MM.1S (cell line): ENCODE measurements at regions not wholly inside any gene's neighbourhood (a gene's known extent, or its start where the extent isn't known, plus 50 kb on each side); places are given as distances from the start of the nearest gene placed in this dataset.

Source experiments
- DNase-seq: peaks from one replicate; pipeline ENCODE4 v3.0.0-alpha.2; 2015
- H2AFZ ChIP-seq: fragments of 300-600 bp; sonication (generic); 2 replicates; pipeline ENCODE4 v1.6.0; 2016; ENCODE audit warnings: antibody characterized with exemption, low read length
- H3F3A ChIP-seq: fragments of 300-600 bp; sonication (generic); 2 replicates; pipeline ENCODE4 v1.6.1; 2016; ENCODE audit warnings: mild to moderate bottlenecking, antibody characterized with exemption, low read length, moderate library complexity, mixed read lengths; ENCODE audit not compliant: insufficient read depth
- H3K27ac ChIP-seq: fragments of 300-600 bp; sonication (generic); 2 replicates; pipeline ENCODE4 v1.5.1; 2016; ENCODE audit warnings: mild to moderate bottlenecking, low read length
- H3K27me3 ChIP-seq: fragments of 300-600 bp; sonication (generic); replicated peaks from 2 replicates; pipeline ENCODE4 v1.6.0; 2016; ENCODE audit warnings: low read length; ENCODE audit not compliant: insufficient read depth
- H3K36me3 ChIP-seq: fragments of 300-600 bp; sonication (generic); replicated peaks from 2 replicates; pipeline ENCODE4 v1.6.1; 2016; ENCODE audit warnings: mild to moderate bottlenecking, low read length, mixed read lengths; ENCODE audit not compliant: insufficient read depth
- H3K4me1 ChIP-seq: fragments of 300-600 bp; sonication (generic); 2 replicates; pipeline ENCODE4 v1.6.1; 2016; ENCODE audit warnings: low read length, mixed read lengths
- H3K4me2 ChIP-seq: fragments of 300-600 bp; sonication (generic); 2 replicates; pipeline ENCODE4 v1.6.0; 2016; ENCODE audit warnings: low read depth, low read length
- H3K4me3 ChIP-seq: fragments of 300-600 bp; sonication (generic); 2 replicates; pipeline ENCODE4 v1.5.1; 2016; ENCODE audit warnings: low read length, mixed read lengths
- H3K79me2 ChIP-seq: fragments of 300-600 bp; sonication (generic); 2 replicates; pipeline ENCODE4 v1.6.1; 2016; ENCODE audit warnings: mixed run types, low read length, mixed read lengths
- H3K9ac ChIP-seq: fragments of 300-600 bp; sonication (generic); 2 replicates; pipeline ENCODE4 v1.6.1; 2016; ENCODE audit warnings: low read length, mixed read lengths
- H3K9me2 ChIP-seq: fragments of 300-600 bp; sonication (generic); replicated peaks from 2 replicates; pipeline ENCODE4 v1.6.1; 2016; ENCODE audit warnings: mild to moderate bottlenecking, low read length, mixed read lengths; ENCODE audit not compliant: insufficient read depth
- H3K9me3 ChIP-seq: fragments of 300-600 bp; sonication (generic); replicated peaks from 2 replicates; pipeline ENCODE4 v1.6.1; 2016; ENCODE audit warnings: mild to moderate bottlenecking, low read length, mixed read lengths; ENCODE audit not compliant: insufficient read depth
- H4K20me1 ChIP-seq: fragments of 300-600 bp; sonication (generic); 2 replicates; pipeline ENCODE4 v1.6.1; 2016; ENCODE audit warnings: mild to moderate bottlenecking, low read length, moderate library complexity, mixed read lengths; ENCODE audit not compliant: insufficient read depth
- CTCF ChIP-seq: fragments of 300-600 bp; sonication (generic); IDR thresholded peaks from 2 replicates; pipeline ENCODE4 v1.5.1; 2016; ENCODE audit warnings: antibody characterized with exemption, low read length, mixed read lengths
- EZH2 ChIP-seq: fragments of 300-600 bp; sonication (generic); optimal IDR thresholded peaks from 2 replicates; pipeline ENCODE3; 2017; ENCODE audit warnings: low read depth, mild to moderate bottlenecking, antibody characterized with exemption, low read length, mixed read lengths
- EZH2phosphoT487 ChIP-seq: fragments of 300-600 bp; sonication (generic); IDR thresholded peaks from 2 replicates; pipeline ENCODE4 v1.6.1; 2018; ENCODE audit warnings: antibody characterized with exemption, low read length

GRCh38 chr9:96152550-96152949 is 149.4 kb downstream of the HSD17B3 start:
- TF ChIP-seq CTCF (no peak), EZH2phosphoT487 (no peak), EZH2 (no peak)
- Histone ChIP-seq H3K9me2 (no peaks in the 10 kb centered on the region), H3K4me2 (no peak overlapping the region), H2AFZ (no peak overlapping the region), H3K9me3 (no peaks in the 10 kb centered on the region), H3F3A (peaks cover 26% of the 10 kb centered on the region), H3K9ac (no peak overlapping the region), H3K79me2 (no peaks in the 10 kb centered on the region), H3K27me3 (no peaks in the 10 kb centered on the region), H4K20me1 (no peaks in the 10 kb centered on the region), H3K4me1 (peaks cover 27% of the 10 kb centered on the region), H3K4me3 (no peak overlapping the region), H3K27ac (no peak overlapping the region), H3K36me3 (no peaks in the 10 kb centered on the region)
- DNase-seq, result no peak

- Histone ChIP-seq H3K9me2 (no peaks in the 10 kb centered on the region), H3K79me2 (no peaks in the 10 kb centered on the region), H3K9me3 (no peaks in the 10 kb centered on the region), H3F3A (peaks cover 26% of the 10 kb centered on the region), H2AFZ (peak overlapping the region; percentile 44; the same call in 1 of the 2 replicates), H3K9ac (peak overlapping the region; percentile 32; the same call in 1 of the 2 replicates), H3K4me1 (peaks cover 27% of the 10 kb centered on the region), H3K4me3 (peak overlapping the region; percentile 53), H3K27me3 (no peaks in the 10 kb centered on the region), H4K20me1 (no peaks in the 10 kb centered on the region), H3K36me3 (no peaks in the 10 kb centered on the region), H3K27ac (peak overlapping the region; percentile 90), H3K4me2 (peak overlapping the region; percentile 88)
- TF ChIP-seq EZH2phosphoT487 (no peak), EZH2 (no peak), CTCF (no peak)
- peak; percentile 93 for DNase-seq
These were observed 151.4 kb downstream of the HSD17B3 start for GRCh38 chr9:96150324-96151227.

GRCh38 chr9:96149533-96150280 is 152.3 kb downstream of the HSD17B3 start:
- peak overlapping the region; percentile 40 for H3K9ac ChIP-seq
- H3K36me3 ChIP-seq, result no peaks in the 10 kb centered on the region
- peaks cover 27% of the 10 kb centered on the region for H3K4me1 ChIP-seq
- TF ChIP-seq EZH2 (no peak), CTCF (no peak), EZH2phosphoT487 (no peak)
- H3K4me3 ChIP-seq, result peak overlapping the region; percentile 53
- DNase-seq, result peak; percentile 22
- H3K4me2 ChIP-seq, result peak overlapping the region; percentile 88
- no peaks in the 10 kb centered on the region for H4K20me1 ChIP-seq
- no peaks in the 10 kb centered on the region for H3K79me2 ChIP-seq
- H3K27ac ChIP-seq, result peak overlapping the region; percentile 90
- no peaks in the 10 kb centered on the region for H3K27me3 ChIP-seq
- peaks cover 26% of the 10 kb centered on the region for H3F3A ChIP-seq
- H3K9me3 ChIP-seq, result no peaks in the 10 kb centered on the region
- peak overlapping the region; percentile 16 for H2AFZ ChIP-seq
- H3K9me2 ChIP-seq, result no peaks in the 10 kb centered on the region
